GM20000 (cell line): ENCODE measurements at regions not wholly inside any gene's neighbourhood (a gene's known extent, or its start where the extent isn't known, plus 50 kb on each side); places are given as distances from the start of the nearest gene placed in this dataset.

ENCODE experiments used
- DNase-seq: peaks from one replicate; pipeline ENCODE4 v3.0.0; 2012; ENCODE audit warnings: low spot score
- CTCF ChIP-seq: IDR thresholded peaks from 2 replicates; pipeline ENCODE4 v1.5.1; 2012; ENCODE audit warnings: mild to moderate bottlenecking, control low read depth; ENCODE audit errors: extremely low read depth, missing control alignments

GRCh38 chr9:31790720-31791119 lies 593.7 kb upstream of the ACO1 start:
- TF ChIP-seq CTCF, result no peak
- DNase-seq, result no peak

GRCh38 chr9:31799953-31800609 lies 584.4 kb upstream of the ACO1 start:
- TF ChIP-seq CTCF, result peak; percentile 20
- DNase-seq, result no peak

- TF ChIP-seq CTCF, result no peak
- no peak for DNase-seq
Observed at GRCh38 chr9:31807574-31808256, 576.7 kb upstream of the ACO1 start.

- TF ChIP-seq CTCF, result no peak
- DNase-seq, result no peak
Observed at GRCh38 chr9:31808766-31809165, 575.7 kb upstream of the ACO1 start.

- TF ChIP-seq CTCF, result no peak
- DNase-seq, result no peak
Observed at GRCh38 chr9:31820426-31820825, 564.0 kb upstream of the ACO1 start.

- TF ChIP-seq CTCF, result no peak
- DNase-seq, result no peak
Observed at GRCh38 chr9:31821583-31821982, 562.9 kb upstream of the ACO1 start.

- DNase-seq, result no peak
- TF ChIP-seq CTCF, result no peak
Observed at GRCh38 chr9:31823365-31823764, 561.1 kb upstream of the ACO1 start.
